ENCODE measurements at regions not wholly inside any gene's neighbourhood (a gene's known extent, or its start where the extent isn't known, plus 50 kb on each side); places are given as distances from the start of the nearest gene placed in this dataset.

DNA sequence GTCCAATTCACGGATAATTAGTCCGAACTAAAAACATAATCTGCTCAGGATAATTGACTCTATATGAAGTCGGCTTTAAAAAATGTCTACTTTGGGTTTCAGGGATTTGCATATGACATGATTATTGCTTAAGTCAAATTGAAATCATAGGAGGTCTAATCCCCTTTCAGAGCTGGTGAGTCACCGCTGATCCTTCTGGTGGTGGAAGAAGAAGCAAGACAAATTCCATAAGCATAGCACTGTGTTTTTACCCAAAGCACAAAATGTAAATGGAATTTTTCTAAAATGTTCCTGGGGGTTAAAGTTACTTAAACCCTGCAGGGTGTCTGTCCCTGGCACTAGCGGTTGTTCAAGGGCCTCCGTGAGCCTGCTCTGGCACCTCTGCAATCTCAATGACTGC, 460.2 kb downstream of the LRATD1 start:
- WGBS, 2 donors (ENCODE audit: low coverage in 1 of 2) = 64 to 93% methylated on average over 3 to 4 of the region's 6 CpGs
- Histone ChIP-seq H3K36me3 (no peaks in the 10 kb centered on the region), H3K27me3 (no peaks in the 10 kb centered on the region), H3K27ac (no peak overlapping the region), H3K4me3 (no peak overlapping the region), H3K9me3 (no peaks in the 10 kb centered on the region), H3K4me1 (peaks cover 0 to 14% (median 0%) of the 10 kb centered on the region in 3 donors)
- no peak for TF ChIP-seq POLR2A (IDR thresholded peaks at IDR 0.05)
- no peak for TF ChIP-seq POLR2AphosphoS5 (IDR thresholded peaks at IDR 0.05)
- TF ChIP-seq EP300 (IDR thresholded peaks at IDR 0.05) = no peak
- TF ChIP-seq, protein P1, sequence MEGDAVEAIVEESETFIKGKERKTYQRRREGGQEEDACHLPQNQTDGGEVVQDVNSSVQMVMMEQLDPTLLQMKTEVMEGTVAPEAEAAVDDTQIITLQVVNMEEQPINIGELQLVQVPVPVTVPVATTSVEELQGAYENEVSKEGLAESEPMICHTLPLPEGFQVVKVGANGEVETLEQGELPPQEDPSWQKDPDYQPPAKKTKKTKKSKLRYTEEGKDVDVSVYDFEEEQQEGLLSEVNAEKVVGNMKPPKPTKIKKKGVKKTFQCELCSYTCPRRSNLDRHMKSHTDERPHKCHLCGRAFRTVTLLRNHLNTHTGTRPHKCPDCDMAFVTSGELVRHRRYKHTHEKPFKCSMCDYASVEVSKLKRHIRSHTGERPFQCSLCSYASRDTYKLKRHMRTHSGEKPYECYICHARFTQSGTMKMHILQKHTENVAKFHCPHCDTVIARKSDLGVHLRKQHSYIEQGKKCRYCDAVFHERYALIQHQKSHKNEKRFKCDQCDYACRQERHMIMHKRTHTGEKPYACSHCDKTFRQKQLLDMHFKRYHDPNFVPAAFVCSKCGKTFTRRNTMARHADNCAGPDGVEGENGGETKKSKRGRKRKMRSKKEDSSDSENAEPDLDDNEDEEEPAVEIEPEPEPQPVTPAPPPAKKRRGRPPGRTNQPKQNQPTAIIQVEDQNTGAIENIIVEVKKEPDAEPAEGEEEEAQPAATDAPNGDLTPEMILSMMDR (IDR thresholded peaks at IDR 0.05) = no peak
- ATAC-seq = no peak

GRCh38 chr2:15094161-15094560, 461.6 kb downstream of the LRATD1 start:
- ATAC-seq = no peak
- 79 to 94% methylated on average over 1 of the region's 1 CpG for WGBS, 2 donors (ENCODE audit: low coverage in 1 of 2)

DNA sequence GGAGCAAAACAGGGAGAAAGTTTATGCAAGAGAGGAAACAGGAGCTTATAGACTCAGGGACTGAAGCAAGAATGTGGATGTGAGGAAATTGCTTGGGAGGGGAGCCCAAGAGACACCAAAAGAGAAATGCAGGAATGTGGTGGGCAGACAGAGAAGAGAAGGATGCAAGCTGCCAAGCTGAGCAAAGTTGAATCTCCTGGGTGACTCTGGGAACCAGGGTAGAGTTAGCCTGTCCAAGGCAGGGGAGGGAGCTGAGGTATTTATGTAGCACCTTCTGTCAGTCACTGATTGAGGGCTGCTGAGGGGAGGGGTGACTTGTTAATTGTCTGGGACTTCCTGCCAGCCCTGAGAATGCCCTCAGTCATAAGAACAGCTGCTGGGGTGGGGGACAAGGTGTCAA, 464.3 kb downstream of the NBAS start:
- TF ChIP-seq, protein P1 (IDR thresholded peaks at IDR 0.05) = no peak
- TF ChIP-seq POLR2AphosphoS5 (IDR thresholded peaks at IDR 0.05) (no peak), EP300 (IDR thresholded peaks at IDR 0.05) (no peak), POLR2A (IDR thresholded peaks at IDR 0.05) (no peak)
- H3K4me1 ChIP-seq = peaks cover 0 to 14% (median 0%) of the 10 kb centered on the region in 3 donors
- no peak overlapping the region for H3K27ac ChIP-seq
- H3K27me3 ChIP-seq = no peaks in the 10 kb centered on the region
- H3K36me3 ChIP-seq = no peaks in the 10 kb centered on the region
- no peak for ATAC-seq
- no peak overlapping the region for H3K4me3 ChIP-seq
- H3K9me3 ChIP-seq = no peaks in the 10 kb centered on the region

More at GRCh38 chr2:15094161-15094560, 461.6 kb downstream of the LRATD1 start:
- H3K36me3 ChIP-seq = no peaks in the 10 kb centered on the region
- peaks cover 0 to 14% (median 0%) of the 10 kb centered on the region in 3 donors for H3K4me1 ChIP-seq
- H3K9me3 ChIP-seq = no peaks in the 10 kb centered on the region
- H3K27me3 ChIP-seq = no peaks in the 10 kb centered on the region
- TF ChIP-seq, protein P1 (IDR thresholded peaks at IDR 0.05) = no peak
- TF ChIP-seq POLR2A (IDR thresholded peaks at IDR 0.05) (no peak), POLR2AphosphoS5 (IDR thresholded peaks at IDR 0.05) (no peak), EP300 (IDR thresholded peaks at IDR 0.05) (no peak)
- no peak overlapping the region for H3K4me3 ChIP-seq
- H3K27ac ChIP-seq = no peak overlapping the region

DNA sequence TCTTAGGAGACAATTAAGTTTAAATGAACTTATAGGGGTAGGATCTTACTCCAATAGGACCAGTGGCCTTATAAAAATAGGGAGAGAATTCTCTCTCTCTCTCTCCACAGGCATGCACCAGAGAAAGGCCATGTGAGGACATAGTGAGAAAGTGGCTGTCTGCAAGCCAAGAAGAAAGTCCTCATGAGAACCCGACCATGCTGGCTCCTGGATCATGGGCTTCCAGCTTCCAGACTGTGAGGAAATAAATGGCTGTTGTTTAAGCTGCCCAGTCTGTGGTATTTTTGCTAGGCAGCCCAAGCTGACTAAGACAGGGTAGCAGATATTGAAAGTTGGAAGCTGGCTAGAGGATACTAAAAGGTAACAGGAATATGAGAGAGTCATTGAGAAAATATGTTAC, 454.0 kb downstream of the NBAS start:
- TF ChIP-seq POLR2AphosphoS5 (IDR thresholded peaks at IDR 0.05) = peak; percentile 72
- TF ChIP-seq POLR2A (IDR thresholded peaks at IDR 0.05) = no peak
- TF ChIP-seq EP300 (IDR thresholded peaks at IDR 0.05) = no peak
- H3K4me3 ChIP-seq = no peak overlapping the region
- ATAC-seq = peak; percentile 68
- H3K36me3 ChIP-seq = no peaks in the 10 kb centered on the region
- 0 to 56% methylated on average over 1 of the region's 1 CpG for WGBS, 2 donors (ENCODE audit: low coverage in 1 of 2)
- peaks cover 0 to 19% (median 4%) of the 10 kb centered on the region in 3 donors for H3K4me1 ChIP-seq
- H3K27ac ChIP-seq = no peak overlapping the region
- peaks cover 0 to 10% (median 0%) of the 10 kb centered on the region in 3 donors for H3K9me3 ChIP-seq
- H3K27me3 ChIP-seq = no peaks in the 10 kb centered on the region

DNA sequence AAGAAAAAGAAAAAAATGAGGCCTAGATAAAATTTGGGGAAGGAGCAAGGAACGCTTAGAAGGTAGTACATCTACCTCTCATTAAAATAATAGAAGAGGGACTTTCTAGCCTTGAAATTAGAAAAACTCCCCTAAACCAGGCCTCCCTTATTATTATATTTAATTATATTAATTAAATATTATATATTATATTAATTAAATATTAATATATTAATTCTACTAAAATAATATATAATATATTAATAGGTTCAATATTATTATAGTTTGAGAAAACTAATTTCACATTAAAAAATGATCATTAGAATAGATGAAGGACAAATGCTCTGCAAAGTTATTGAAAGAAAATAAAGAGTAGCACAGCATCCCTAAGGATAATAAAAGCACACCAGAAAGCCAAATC, 449.4 kb downstream of the NBAS start:
- no peaks in the 10 kb centered on the region for H3K27me3 ChIP-seq
- H3K27ac ChIP-seq = no peak overlapping the region
- no peak overlapping the region for H3K4me3 ChIP-seq
- peaks cover 0 to 28% (median 0%) of the 10 kb centered on the region in 3 donors for H3K9me3 ChIP-seq
- no peak for ATAC-seq
- no peak for TF ChIP-seq EP300 (IDR thresholded peaks at IDR 0.05)
- TF ChIP-seq POLR2A (IDR thresholded peaks at IDR 0.05) = no peak
- TF ChIP-seq, protein P1 (IDR thresholded peaks at IDR 0.05) = no peak
- no peak for TF ChIP-seq POLR2AphosphoS5 (IDR thresholded peaks at IDR 0.05)
- no peaks in the 10 kb centered on the region for H3K36me3 ChIP-seq
- 95 to 100% methylated on average over 1 of the region's 1 CpG for WGBS, 2 donors (ENCODE audit: low coverage in 1 of 2)
- peaks cover 0 to 7% (median 3%) of the 10 kb centered on the region in 3 donors for H3K4me1 ChIP-seq
